ENCODE measurements at regions not wholly inside any gene's neighbourhood (a gene's known extent, or its start where the extent isn't known, plus 50 kb on each side); places are given as distances from the start of the nearest gene placed in this dataset.
"Not testable (repeated sequence)": the region's sequence is repeated elsewhere in the genome, so short reads cannot be mapped to it uniquely, and the experiment has no call there.

DNA sequence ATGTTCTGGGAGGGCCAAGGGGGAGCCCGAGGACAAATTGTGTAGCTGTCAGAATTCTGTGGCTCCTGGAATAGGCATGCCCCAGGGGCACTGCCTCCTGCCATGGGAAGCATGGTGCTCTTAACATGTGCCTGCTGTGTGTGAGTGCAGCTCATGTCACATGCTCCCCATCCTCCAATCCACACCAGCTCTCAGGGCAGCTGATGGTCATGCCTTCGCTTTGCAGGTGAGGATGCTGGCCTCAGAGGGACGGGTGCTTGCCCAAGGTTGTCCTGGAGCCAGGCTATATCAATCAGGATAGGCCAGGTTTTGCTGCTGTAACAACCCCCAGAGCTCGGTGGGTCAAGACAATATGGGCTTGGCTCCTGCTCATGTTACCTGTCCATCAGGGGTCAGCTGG lies 303.4 kb downstream of the RPS24 start:
- Histone ChIP-seq H3K4me1 (ENCODE audit: control insufficient read depth in 3 of 3, insufficient read depth in 3 of 3, low read length in 3 of 3) (peaks cover 27 to 37% (median 30%) of the 10 kb centered on the region in 3 donors), H3K9ac (ENCODE audit: low read depth in 1 of 3, low read length in 3 of 3) (no peak overlapping the region), H3K4me3 (ENCODE audit: low read length in 3 of 3) (no peak overlapping the region), H3K36me3 (ENCODE audit: control insufficient read depth in 3 of 3, insufficient read depth in 3 of 3, low read length in 3 of 3) (no peaks in the 10 kb centered on the region), H3K9me3 (ENCODE audit: control insufficient read depth in 3 of 3, low read length in 3 of 3) (no peaks in the 10 kb centered on the region), H3K27ac (ENCODE audit: low read depth, low read length) (no peak overlapping the region), H3K27me3 (ENCODE audit: control insufficient read depth in 3 of 3, insufficient read depth in 3 of 3, low read length in 3 of 3) (no peaks in the 10 kb centered on the region)

DNA sequence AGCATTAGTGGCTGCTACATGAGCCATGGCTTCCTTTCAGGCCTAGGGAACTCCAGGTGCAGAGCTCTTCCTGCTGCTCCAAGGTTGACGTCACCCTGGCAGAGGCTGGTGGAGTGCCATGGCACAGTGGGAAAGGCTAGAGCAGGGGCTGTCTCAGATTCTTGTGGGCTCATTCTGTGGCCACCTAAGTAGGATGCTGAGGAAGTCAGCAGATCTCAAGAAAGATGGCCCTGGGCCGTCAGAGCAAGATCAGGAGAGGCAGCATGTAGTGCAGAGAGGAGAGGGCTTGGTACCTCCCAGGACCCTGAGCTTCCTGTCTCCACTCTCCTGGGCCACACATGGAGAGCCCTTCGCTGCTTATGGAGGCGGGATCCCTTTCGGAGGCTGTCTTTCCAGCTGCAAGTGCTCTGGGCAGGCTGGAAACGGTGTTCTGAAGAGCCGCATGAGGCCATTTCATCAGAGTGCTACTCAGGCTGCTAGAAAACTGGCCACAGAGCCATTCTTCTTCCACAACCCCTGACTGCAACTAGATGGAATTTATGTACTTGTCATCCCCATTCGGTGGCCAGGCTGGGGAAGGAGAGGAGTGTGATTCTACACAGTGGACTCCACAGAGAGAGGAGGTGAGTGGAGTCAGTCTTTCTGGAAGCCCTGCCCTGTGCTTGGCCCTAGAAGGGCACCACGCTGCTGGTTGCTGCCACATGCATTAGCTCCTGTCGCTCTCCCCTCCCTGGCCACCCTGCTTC lies 304.2 kb downstream of the RPS24 start:
- H3K36me3 ChIP-seq (ENCODE audit: control insufficient read depth in 3 of 3, insufficient read depth in 3 of 3, low read length in 3 of 3): no peaks in the 10 kb centered on the region
- no peak overlapping the region for H3K27ac ChIP-seq (ENCODE audit: low read depth, low read length)
- H3K4me1 ChIP-seq (ENCODE audit: control insufficient read depth in 3 of 3, insufficient read depth in 3 of 3, low read length in 3 of 3): peaks cover 27 to 36% (median 30%) of the 10 kb centered on the region in 3 donors
- H3K9ac ChIP-seq (ENCODE audit: low read depth in 1 of 3, low read length in 3 of 3): no peak overlapping the region
- H3K9me3 ChIP-seq (ENCODE audit: control insufficient read depth in 3 of 3, low read length in 3 of 3): no peaks in the 10 kb centered on the region
- H3K27me3 ChIP-seq (ENCODE audit: control insufficient read depth in 3 of 3, insufficient read depth in 3 of 3, low read length in 3 of 3): no peaks in the 10 kb centered on the region
- no peak overlapping the region for H3K4me3 ChIP-seq (ENCODE audit: low read length in 3 of 3)

DNA sequence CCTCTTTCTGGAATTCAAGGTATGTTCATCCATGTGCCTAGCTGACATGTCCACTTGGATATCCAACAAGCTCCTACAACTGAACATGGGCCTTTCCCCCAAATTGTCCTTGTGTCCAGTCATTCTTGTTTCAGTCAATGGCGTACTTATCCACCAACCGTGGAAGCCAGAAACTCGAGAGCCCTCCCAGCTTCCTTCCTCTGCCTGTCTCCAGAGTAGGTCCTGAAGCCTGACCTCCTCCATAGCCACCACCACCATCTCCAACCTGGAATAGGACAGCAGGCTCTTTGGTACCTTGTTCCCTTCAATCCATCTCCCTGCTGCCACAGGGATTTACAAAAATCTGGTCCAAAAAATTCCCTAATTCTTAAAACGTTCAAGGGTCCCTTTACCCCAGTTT lies 305.1 kb downstream of the RPS24 start:
- Histone ChIP-seq H3K27me3 (ENCODE audit: control insufficient read depth in 3 of 3, insufficient read depth in 3 of 3, low read length in 3 of 3) (no peaks in the 10 kb centered on the region), H3K36me3 (ENCODE audit: control insufficient read depth in 3 of 3, insufficient read depth in 3 of 3, low read length in 3 of 3) (no peaks in the 10 kb centered on the region), H3K9ac (ENCODE audit: low read depth in 1 of 3, low read length in 3 of 3) (no peak overlapping the region), H3K9me3 (ENCODE audit: control insufficient read depth in 3 of 3, low read length in 3 of 3) (no peaks in the 10 kb centered on the region), H3K4me3 (ENCODE audit: low read length in 3 of 3) (no peak overlapping the region), H3K4me1 (ENCODE audit: control insufficient read depth in 3 of 3, insufficient read depth in 3 of 3, low read length in 3 of 3) (peaks cover 27 to 34% (median 30%) of the 10 kb centered on the region in 3 donors), H3K27ac (ENCODE audit: low read depth, low read length) (no peak overlapping the region)

DNA sequence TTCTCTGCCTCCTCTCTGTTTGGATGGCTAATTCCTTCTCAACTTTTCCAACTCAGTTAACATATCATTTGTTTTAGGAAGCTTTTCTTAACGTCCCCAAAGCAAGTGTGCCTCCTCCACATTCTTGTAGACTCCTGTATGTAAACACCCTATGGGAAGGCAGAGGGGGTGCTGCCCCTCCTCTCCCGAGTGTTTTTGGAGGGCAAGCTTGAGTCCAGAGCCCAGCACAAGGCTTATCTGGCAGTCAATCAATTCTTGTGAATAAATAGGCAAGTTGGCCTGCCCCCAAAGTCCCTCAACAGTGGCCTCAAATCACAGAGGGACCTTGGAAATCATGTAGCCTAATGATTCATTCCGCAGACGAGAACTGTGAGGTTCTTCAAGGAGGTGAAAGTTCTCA lies 305.6 kb downstream of the RPS24 start:
- Histone ChIP-seq H3K9me3 (ENCODE audit: control insufficient read depth in 3 of 3, low read length in 3 of 3) (no peaks in the 10 kb centered on the region), H3K4me1 (ENCODE audit: control insufficient read depth in 3 of 3, insufficient read depth in 3 of 3, low read length in 3 of 3) (peaks cover 27 to 33% (median 27%) of the 10 kb centered on the region in 3 donors), H3K4me3 (ENCODE audit: low read length in 3 of 3) (no peak overlapping the region), H3K9ac (ENCODE audit: low read depth in 1 of 3, low read length in 3 of 3) (no peak overlapping the region), H3K36me3 (ENCODE audit: control insufficient read depth in 3 of 3, insufficient read depth in 3 of 3, low read length in 3 of 3) (no peaks in the 10 kb centered on the region), H3K27ac (ENCODE audit: low read depth, low read length) (no peak overlapping the region), H3K27me3 (ENCODE audit: control insufficient read depth in 3 of 3, insufficient read depth in 3 of 3, low read length in 3 of 3) (no peaks in the 10 kb centered on the region)

DNA sequence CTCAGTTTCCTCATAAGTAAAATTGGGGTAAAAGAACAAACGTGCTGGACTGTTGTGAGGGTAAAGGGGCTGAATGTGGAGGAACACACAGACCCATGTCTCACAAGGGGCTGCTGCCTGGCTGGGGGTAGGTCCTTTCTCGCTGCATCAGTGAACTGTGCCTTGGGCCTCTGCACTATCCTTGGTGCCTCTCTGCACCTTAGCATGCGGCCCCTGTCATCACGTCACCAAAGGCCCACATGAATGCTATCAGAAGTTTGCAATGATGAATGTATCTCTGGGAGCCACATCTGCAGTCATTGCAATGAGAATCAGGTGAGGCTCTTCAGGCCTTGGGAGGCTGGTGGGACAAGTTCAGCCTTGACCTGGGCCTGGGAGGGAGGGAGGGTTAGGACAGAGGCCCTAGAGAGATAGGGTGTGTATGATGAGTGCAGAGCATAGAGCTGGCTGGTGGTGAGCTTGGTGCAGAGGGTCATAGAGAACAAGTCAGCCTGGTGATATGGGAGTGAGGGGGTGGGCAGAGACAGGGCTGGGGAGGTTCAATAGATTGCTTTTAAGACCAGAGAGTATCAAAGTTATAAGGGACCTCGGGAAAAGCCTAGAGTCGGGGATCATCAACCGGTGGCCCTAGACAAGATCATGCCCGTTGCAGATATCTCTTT lies 308.4 kb downstream of the RPS24 start:
- Histone ChIP-seq H3K36me3 (ENCODE audit: control insufficient read depth in 3 of 3, insufficient read depth in 3 of 3, low read length in 3 of 3) (no peaks in the 10 kb centered on the region), H3K9ac (ENCODE audit: low read depth in 1 of 3, low read length in 3 of 3) (no peak overlapping the region), H3K27me3 (ENCODE audit: control insufficient read depth in 3 of 3, insufficient read depth in 3 of 3, low read length in 3 of 3) (no peaks in the 10 kb centered on the region), H3K27ac (ENCODE audit: low read depth, low read length) (no peak overlapping the region), H3K4me3 (ENCODE audit: low read length in 3 of 3) (no peak overlapping the region), H3K4me1 (ENCODE audit: control insufficient read depth in 3 of 3, insufficient read depth in 3 of 3, low read length in 3 of 3) (peaks cover 2 to 14% (median 9%) of the 10 kb centered on the region in 3 donors), H3K9me3 (ENCODE audit: control insufficient read depth in 3 of 3, low read length in 3 of 3) (no peaks in the 10 kb centered on the region)

DNA sequence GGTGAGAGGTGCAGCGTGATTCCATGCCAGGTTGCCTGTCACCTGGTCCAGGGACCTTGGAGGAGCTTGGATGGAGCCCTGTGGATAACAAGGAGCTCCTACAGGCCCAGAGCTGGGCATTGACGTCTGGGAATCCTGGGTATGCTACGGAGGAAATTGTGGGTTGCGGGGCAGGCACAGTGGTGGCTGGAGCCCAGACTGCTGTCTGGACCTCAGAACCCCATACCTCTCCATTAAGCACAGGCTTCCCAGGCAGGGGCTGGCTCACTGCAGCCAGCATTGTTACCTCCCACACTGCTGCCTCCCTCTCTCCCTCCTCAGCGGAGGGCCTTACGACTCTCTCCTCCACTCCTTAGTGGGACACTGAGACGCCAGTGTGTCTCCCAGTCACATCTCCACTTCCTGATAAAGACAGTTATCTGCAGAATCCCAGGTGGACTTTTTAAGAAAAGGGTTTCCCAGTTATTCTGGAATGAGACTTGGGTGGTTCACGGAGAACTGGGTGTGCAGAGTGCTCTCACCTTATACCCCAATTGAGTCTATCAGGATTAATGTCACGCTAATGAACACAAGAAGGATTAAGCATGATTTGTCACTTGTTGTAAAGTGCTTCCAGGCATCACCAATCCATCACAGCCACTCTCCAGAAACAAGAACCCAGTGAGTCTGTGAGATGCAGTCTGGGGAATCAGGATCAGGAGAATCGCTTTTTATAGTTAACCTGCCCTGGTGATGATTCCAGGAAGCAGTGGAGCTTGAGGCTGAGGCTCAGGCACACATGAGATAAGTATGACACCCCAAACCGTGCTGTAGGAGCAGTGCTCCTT lies 309.4 kb downstream of the RPS24 start:
- H3K4me1 ChIP-seq (ENCODE audit: control insufficient read depth in 3 of 3, insufficient read depth in 3 of 3, low read length in 3 of 3): peaks cover 2 to 12% (median 9%) of the 10 kb centered on the region in 3 donors
- no peaks in the 10 kb centered on the region for H3K27me3 ChIP-seq (ENCODE audit: control insufficient read depth in 3 of 3, insufficient read depth in 3 of 3, low read length in 3 of 3)
- H3K9me3 ChIP-seq (ENCODE audit: control insufficient read depth in 3 of 3, low read length in 3 of 3): no peaks in the 10 kb centered on the region
- H3K9ac ChIP-seq (ENCODE audit: low read depth in 1 of 3, low read length in 3 of 3): no peak overlapping the region
- no peaks in the 10 kb centered on the region for H3K36me3 ChIP-seq (ENCODE audit: control insufficient read depth in 3 of 3, insufficient read depth in 3 of 3, low read length in 3 of 3)
- H3K27ac ChIP-seq (ENCODE audit: low read depth, low read length): no peak overlapping the region
- H3K4me3 ChIP-seq (ENCODE audit: low read length in 3 of 3): no peak overlapping the region

DNA sequence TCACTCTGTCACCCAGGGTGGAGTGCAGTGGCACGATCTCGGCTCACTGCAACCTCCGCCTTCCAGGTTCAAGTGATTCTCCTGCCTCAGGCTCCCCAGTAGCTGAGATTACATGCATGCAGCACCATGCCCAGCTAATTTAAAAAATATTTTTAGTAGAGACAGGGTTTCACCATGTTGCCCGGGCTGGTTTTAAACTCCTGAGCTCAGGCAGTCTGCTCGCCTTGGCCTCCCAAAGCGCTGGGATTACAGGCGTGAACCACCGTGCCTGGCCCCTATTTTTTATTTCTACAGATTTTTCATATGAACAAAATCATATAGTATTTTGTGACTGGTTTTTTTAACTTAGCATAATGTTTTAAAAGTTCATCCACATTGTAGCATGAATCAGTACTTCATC lies 310.6 kb downstream of the RPS24 start:
- not testable (repeated sequence) for H3K36me3 ChIP-seq (ENCODE audit: control insufficient read depth in 3 of 3, insufficient read depth in 3 of 3, low read length in 3 of 3); H3K27ac ChIP-seq (ENCODE audit: low read depth, low read length); H3K9ac ChIP-seq (ENCODE audit: low read depth in 1 of 3, low read length in 3 of 3); H3K4me3 ChIP-seq (ENCODE audit: low read length in 3 of 3); H3K27me3 ChIP-seq (ENCODE audit: control insufficient read depth in 3 of 3, insufficient read depth in 3 of 3, low read length in 3 of 3); H3K9me3 ChIP-seq (ENCODE audit: control insufficient read depth in 3 of 3, low read length in 3 of 3)
- peaks cover 4 to 16% (median 12%) of the 10 kb centered on the region in 3 donors for H3K4me1 ChIP-seq (ENCODE audit: control insufficient read depth in 3 of 3, insufficient read depth in 3 of 3, low read length in 3 of 3)

DNA sequence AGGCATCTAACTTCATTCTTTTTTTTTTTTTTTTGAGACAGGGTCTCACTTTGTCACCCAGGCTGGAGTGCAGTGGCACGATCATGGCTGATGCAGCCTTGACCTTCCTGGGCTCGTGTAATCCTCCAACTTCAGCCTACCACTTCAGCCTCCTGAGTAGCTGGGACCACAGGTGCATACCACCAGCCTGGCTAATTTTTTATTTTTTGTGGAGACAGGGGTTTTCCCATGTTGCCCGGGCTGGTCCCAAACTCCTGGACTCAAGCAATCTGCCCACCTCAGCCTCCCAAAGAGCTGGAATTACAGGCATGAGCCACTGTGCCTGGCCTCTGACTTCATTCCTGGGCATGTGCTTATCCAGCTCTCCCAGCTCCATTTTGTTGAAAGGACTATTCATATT lies 311.9 kb downstream of the RPS24 start:
- not testable (repeated sequence) for H3K9ac ChIP-seq (ENCODE audit: low read depth in 1 of 3, low read length in 3 of 3); H3K27ac ChIP-seq (ENCODE audit: low read depth, low read length); H3K27me3 ChIP-seq (ENCODE audit: control insufficient read depth in 3 of 3, insufficient read depth in 3 of 3, low read length in 3 of 3); H3K4me3 ChIP-seq (ENCODE audit: low read length in 3 of 3); H3K9me3 ChIP-seq (ENCODE audit: control insufficient read depth in 3 of 3, low read length in 3 of 3); H3K36me3 ChIP-seq (ENCODE audit: control insufficient read depth in 3 of 3, insufficient read depth in 3 of 3, low read length in 3 of 3)
- H3K4me1 ChIP-seq (ENCODE audit: control insufficient read depth in 3 of 3, insufficient read depth in 3 of 3, low read length in 3 of 3): peaks cover 8 to 16% (median 16%) of the 10 kb centered on the region in 3 donors

DNA sequence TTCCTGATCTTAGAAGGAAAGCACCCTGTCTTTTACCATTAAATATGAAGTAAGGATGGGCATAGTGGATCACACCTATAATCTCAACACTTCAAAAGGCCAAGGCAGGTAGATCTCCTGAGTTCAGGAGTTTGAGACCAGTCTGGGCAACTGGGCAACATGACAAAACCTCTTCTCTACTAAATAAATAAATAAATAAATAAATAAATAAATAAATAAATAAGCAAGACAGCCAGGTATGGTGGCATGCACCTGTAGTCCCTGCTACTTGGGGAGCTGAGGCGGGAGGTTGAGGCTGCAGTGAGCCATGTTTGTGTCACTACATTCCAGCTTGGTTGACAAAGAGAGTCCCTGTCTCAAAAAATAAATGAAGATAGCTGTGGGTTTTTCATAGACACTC lies 313.1 kb downstream of the RPS24 start:
- H3K4me3 ChIP-seq (ENCODE audit: low read length in 3 of 3): no peak overlapping the region
- no peak overlapping the region for H3K9ac ChIP-seq (ENCODE audit: low read depth in 1 of 3, low read length in 3 of 3)
- no peaks in the 10 kb centered on the region for H3K36me3 ChIP-seq (ENCODE audit: control insufficient read depth in 3 of 3, insufficient read depth in 3 of 3, low read length in 3 of 3)
- peaks cover 8 to 16% (median 16%) of the 10 kb centered on the region in 3 donors for H3K4me1 ChIP-seq (ENCODE audit: control insufficient read depth in 3 of 3, insufficient read depth in 3 of 3, low read length in 3 of 3)
- no peak overlapping the region for H3K27ac ChIP-seq (ENCODE audit: low read depth, low read length)
- H3K27me3 ChIP-seq (ENCODE audit: control insufficient read depth in 3 of 3, insufficient read depth in 3 of 3, low read length in 3 of 3): no peaks in the 10 kb centered on the region
- H3K9me3 ChIP-seq (ENCODE audit: control insufficient read depth in 3 of 3, low read length in 3 of 3): no peaks in the 10 kb centered on the region
